ENCODE measurements at regions not wholly inside any gene's neighbourhood (a gene's known extent, or its start where the extent isn't known, plus 50 kb on each side); places are given as distances from the start of the nearest gene placed in this dataset.

DNA sequence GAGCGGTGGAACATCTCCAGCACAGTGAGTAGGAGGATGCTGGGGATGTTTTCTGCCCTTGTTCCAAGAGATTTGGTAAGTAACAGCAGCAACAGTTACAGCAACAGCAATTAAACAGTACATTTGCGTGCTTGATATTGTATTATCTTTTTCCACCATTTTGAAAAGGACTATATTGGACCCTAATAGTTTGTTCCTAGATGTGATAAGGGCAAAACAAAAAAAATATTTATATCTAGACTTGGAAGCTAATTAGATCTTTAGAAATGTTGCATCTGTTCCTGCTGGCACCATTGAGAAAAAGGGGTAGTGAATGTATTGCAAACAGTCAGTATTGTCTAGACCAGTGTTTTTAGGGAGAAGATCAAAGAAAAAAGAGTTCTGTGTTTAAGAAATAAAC, 759.9 kb downstream of the JRKL start:
- TF ChIP-seq, protein P1, sequence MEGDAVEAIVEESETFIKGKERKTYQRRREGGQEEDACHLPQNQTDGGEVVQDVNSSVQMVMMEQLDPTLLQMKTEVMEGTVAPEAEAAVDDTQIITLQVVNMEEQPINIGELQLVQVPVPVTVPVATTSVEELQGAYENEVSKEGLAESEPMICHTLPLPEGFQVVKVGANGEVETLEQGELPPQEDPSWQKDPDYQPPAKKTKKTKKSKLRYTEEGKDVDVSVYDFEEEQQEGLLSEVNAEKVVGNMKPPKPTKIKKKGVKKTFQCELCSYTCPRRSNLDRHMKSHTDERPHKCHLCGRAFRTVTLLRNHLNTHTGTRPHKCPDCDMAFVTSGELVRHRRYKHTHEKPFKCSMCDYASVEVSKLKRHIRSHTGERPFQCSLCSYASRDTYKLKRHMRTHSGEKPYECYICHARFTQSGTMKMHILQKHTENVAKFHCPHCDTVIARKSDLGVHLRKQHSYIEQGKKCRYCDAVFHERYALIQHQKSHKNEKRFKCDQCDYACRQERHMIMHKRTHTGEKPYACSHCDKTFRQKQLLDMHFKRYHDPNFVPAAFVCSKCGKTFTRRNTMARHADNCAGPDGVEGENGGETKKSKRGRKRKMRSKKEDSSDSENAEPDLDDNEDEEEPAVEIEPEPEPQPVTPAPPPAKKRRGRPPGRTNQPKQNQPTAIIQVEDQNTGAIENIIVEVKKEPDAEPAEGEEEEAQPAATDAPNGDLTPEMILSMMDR (IDR thresholded peaks at IDR 0.05; ENCODE audit: insufficient read depth in 1 of 2, low read depth in 1 of 2, low read length in 1 of 2, severe bottlenecking in 1 of 2, unreplicated experiment in 1 of 2): no peak
- no TSS peak for BruUV-seq (replicated peaks)
- no peaks in the 10 kb centered on the region for H3K9me3 ChIP-seq
- H3K36me3 Mint-ChIP-seq (ENCODE audit: insufficient read depth, unreplicated experiment): no peaks in the 10 kb centered on the region
- no peaks in the 10 kb centered on the region for H3K27me3 ChIP-seq (replicated peaks; ENCODE audit: control insufficient read depth, insufficient read depth, low read length)
- H3K4me1 Mint-ChIP-seq (ENCODE audit: low read depth, unreplicated experiment): no peaks in the 10 kb centered on the region
- H3K4me3 ChIP-seq (ENCODE audit: low read depth, low read length): no peak overlapping the region
- peaks cover 10% of the 10 kb centered on the region for H3K27me3 Mint-ChIP-seq (ENCODE audit: insufficient read depth, unreplicated experiment)
- CTCF ChIA-PET: no interaction called here
- no peak for DNase-seq
- no peaks in the 10 kb centered on the region for H3K36me3 ChIP-seq (ENCODE audit: control insufficient read depth, insufficient read depth, low read length)
- POLR2A ChIA-PET: no interaction called here
- no peaks in the 10 kb centered on the region for H3K4me1 ChIP-seq
- H3K27ac Mint-ChIP-seq (ENCODE audit: unreplicated experiment): no peak overlapping the region
- no peak overlapping the region for H3K4me3 Mint-ChIP-seq (ENCODE audit: unreplicated experiment)
- H3K9me3 Mint-ChIP-seq (ENCODE audit: unreplicated experiment): no peaks in the 10 kb centered on the region
- intact Hi-C loops (cut with micrococcal nuclease; ENCODE audit: unreplicated experiment): no loop called here

DNA sequence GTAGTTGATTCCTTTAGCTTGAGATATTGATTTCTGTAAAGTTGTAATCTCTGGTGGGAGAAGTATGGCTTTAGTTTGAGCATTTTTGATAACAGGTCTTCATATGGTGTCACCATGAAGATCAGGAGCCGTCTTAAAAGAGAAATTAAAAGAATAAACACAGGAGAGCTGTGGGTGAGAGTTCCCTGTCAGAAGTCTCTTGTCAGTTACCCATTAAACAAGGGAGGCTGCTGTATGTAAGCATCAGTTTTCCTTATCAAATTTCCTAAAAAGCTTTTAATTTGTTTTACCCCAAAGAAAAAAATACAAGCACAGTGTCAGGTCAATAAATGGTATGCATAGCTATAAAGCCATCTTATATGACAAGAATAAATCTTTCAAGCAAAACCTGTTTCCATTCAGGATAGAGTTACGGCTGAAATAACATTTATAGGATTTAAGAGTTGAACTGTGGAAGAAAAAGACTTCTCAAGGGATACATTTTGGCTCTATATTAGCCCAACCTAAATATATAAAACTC, 767.5 kb downstream of the JRKL start:
- Mint-ChIP-seq H3K36me3 (ENCODE audit: insufficient read depth, unreplicated experiment) (no peaks in the 10 kb centered on the region), H3K27ac (ENCODE audit: unreplicated experiment) (no peak overlapping the region), H3K9me3 (ENCODE audit: unreplicated experiment) (no peaks in the 10 kb centered on the region), H3K4me3 (ENCODE audit: unreplicated experiment) (no peak overlapping the region), H3K27me3 (ENCODE audit: insufficient read depth, unreplicated experiment) (peaks cover 16% of the 10 kb centered on the region), H3K4me1 (ENCODE audit: low read depth, unreplicated experiment) (no peaks in the 10 kb centered on the region)
- TF ChIP-seq, protein P1 (IDR thresholded peaks at IDR 0.05; ENCODE audit: insufficient read depth in 1 of 2, low read depth in 1 of 2, low read length in 1 of 2, severe bottlenecking in 1 of 2, unreplicated experiment in 1 of 2): no peak
- no peaks in the 10 kb centered on the region for H3K36me3 ChIP-seq (ENCODE audit: control insufficient read depth, insufficient read depth, low read length)
- CTCF ChIA-PET: no interaction called here
- BruUV-seq (replicated peaks): no TSS peak
- POLR2A ChIA-PET: no interaction called here
- intact Hi-C loops (cut with micrococcal nuclease; ENCODE audit: unreplicated experiment): no loop called here
- no peak overlapping the region for H3K4me3 ChIP-seq (ENCODE audit: low read depth, low read length)
- H3K27me3 ChIP-seq (replicated peaks; ENCODE audit: control insufficient read depth, insufficient read depth, low read length): no peaks in the 10 kb centered on the region
- H3K4me1 ChIP-seq: no peaks in the 10 kb centered on the region
- H3K9me3 ChIP-seq: no peaks in the 10 kb centered on the region
- DNase-seq: no peak

DNA sequence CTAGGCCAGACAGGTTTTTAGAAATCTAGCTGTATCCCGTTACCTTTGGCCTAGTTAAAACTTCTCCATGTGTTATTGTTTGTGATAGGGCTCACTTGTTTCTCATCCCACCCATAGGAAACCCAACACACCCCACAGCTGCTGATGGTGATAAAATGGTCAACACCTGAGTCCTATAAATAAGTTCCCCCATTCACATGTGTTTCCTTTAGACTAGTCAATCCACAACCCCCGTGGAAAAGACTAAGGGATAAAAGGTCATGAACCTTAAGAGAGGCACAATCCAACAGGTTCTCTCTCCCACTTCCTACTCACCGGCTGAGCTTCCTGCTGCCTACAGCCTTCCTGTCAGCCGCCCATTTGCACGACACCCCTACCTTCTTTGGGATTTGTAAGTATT, 768.4 kb downstream of the JRKL start:
- TF ChIP-seq, protein P1 (IDR thresholded peaks at IDR 0.05; ENCODE audit: insufficient read depth in 1 of 2, low read depth in 1 of 2, low read length in 1 of 2, severe bottlenecking in 1 of 2, unreplicated experiment in 1 of 2): no peak
- Histone ChIP-seq H3K9me3 (no peaks in the 10 kb centered on the region), H3K4me3 (ENCODE audit: low read depth, low read length) (no peak overlapping the region), H3K36me3 (ENCODE audit: control insufficient read depth, insufficient read depth, low read length) (no peaks in the 10 kb centered on the region), H3K27me3 (replicated peaks; ENCODE audit: control insufficient read depth, insufficient read depth, low read length) (no peaks in the 10 kb centered on the region), H3K4me1 (no peaks in the 10 kb centered on the region)
- no peak for DNase-seq
- Mint-ChIP-seq H3K9me3 (ENCODE audit: unreplicated experiment) (no peaks in the 10 kb centered on the region), H3K27ac (ENCODE audit: unreplicated experiment) (no peak overlapping the region), H3K36me3 (ENCODE audit: insufficient read depth, unreplicated experiment) (no peaks in the 10 kb centered on the region), H3K4me3 (ENCODE audit: unreplicated experiment) (no peak overlapping the region), H3K4me1 (ENCODE audit: low read depth, unreplicated experiment) (no peaks in the 10 kb centered on the region), H3K27me3 (ENCODE audit: insufficient read depth, unreplicated experiment) (peaks cover 19% of the 10 kb centered on the region)
- intact Hi-C loops (cut with micrococcal nuclease; ENCODE audit: unreplicated experiment): no loop called here
- ChIA-PET POLR2A (no interaction called here), CTCF (no interaction called here)
- no TSS peak for BruUV-seq (replicated peaks)
